Nephron progenitor cell (in vitro differentiated cells): ENCODE measurements at regions not wholly inside any gene's neighbourhood (a gene's known extent, or its start where the extent isn't known, plus 50 kb on each side); places are given as distances from the start of the nearest gene placed in this dataset.
"Not testable (repeated sequence)": the region's sequence is repeated elsewhere in the genome, so short reads cannot be mapped to it uniquely, and the experiment has no call there.

Source experiments
- DNase-seq: peaks from one replicate; pipeline ENCODE4 v3.0.0; 2021
- H3K27ac Mint-ChIP-seq: 2 replicates; pipeline ENCODE4 v1.8.0; 2021; ENCODE audit warnings: mild to moderate bottlenecking, moderate library complexity, mixed read lengths
- H3K27me3 Mint-ChIP-seq: 2 replicates; pipeline ENCODE4 v1.8.0; 2021; ENCODE audit warnings: mild to moderate bottlenecking, low read depth, mixed read lengths; ENCODE audit not compliant: poor library complexity
- H3K36me3 Mint-ChIP-seq: 2 replicates; pipeline ENCODE4 v1.8.0; 2021; ENCODE audit warnings: low read depth, mixed read lengths
- H3K4me1 Mint-ChIP-seq: 2 replicates; pipeline ENCODE4 v1.8.0; 2021; ENCODE audit warnings: mixed read lengths
- H3K4me3 Mint-ChIP-seq: 2 replicates; pipeline ENCODE4 v1.8.0; 2021; ENCODE audit warnings: mild to moderate bottlenecking, moderate library complexity, mixed read lengths
- H3K9me3 Mint-ChIP-seq: 2 replicates; pipeline ENCODE4 v1.8.0; 2021; ENCODE audit warnings: mild to moderate bottlenecking, moderate library complexity, mixed read lengths
- CTCF ChIP-seq: fragments of 200-600 bp; sonication (generic); IDR thresholded peaks from 2 replicates; pipeline ENCODE4 v1.5.0; 2021; ENCODE audit warnings: antibody characterized with exemption

- Mint-ChIP-seq H3K27me3 (peaks cover 8% of the 10 kb centered on the region), H3K27ac (no peak overlapping the region), H3K9me3 (peaks cover 6% of the 10 kb centered on the region), H3K36me3 (no peaks in the 10 kb centered on the region), H3K4me1 (no peaks in the 10 kb centered on the region), H3K4me3 (no peak overlapping the region)
- no peak for TF ChIP-seq CTCF
- no peak for DNase-seq
Measured at GRCh38 chr12:27133022-27133590, 50.7 kb upstream of the C12orf71 start.

GRCh38 chr12:27140478-27140969, 58.1 kb upstream of the C12orf71 start:
- no peak overlapping the region for H3K27ac Mint-ChIP-seq
- no peak for TF ChIP-seq CTCF
- H3K27me3 Mint-ChIP-seq, result no peaks in the 10 kb centered on the region
- no peak for DNase-seq
- H3K9me3 Mint-ChIP-seq, result peaks cover 7% of the 10 kb centered on the region
- no peak overlapping the region for H3K4me3 Mint-ChIP-seq
- H3K36me3 Mint-ChIP-seq, result no peaks in the 10 kb centered on the region
- no peaks in the 10 kb centered on the region for H3K4me1 Mint-ChIP-seq

- Mint-ChIP-seq H3K27ac (no peak overlapping the region), H3K27me3 (no peaks in the 10 kb centered on the region), H3K4me1 (no peaks in the 10 kb centered on the region), H3K36me3 (no peaks in the 10 kb centered on the region), H3K9me3 (peaks cover 3% of the 10 kb centered on the region), H3K4me3 (no peak overlapping the region)
- peak; percentile 61 for DNase-seq
- peak; percentile 71 for TF ChIP-seq CTCF
Measured at GRCh38 chr12:27142101-27142721, 59.8 kb upstream of the C12orf71 start.

GRCh38 chr12:27143256-27144069, 61.1 kb upstream of the C12orf71 start:
- Mint-ChIP-seq H3K27ac (no peak overlapping the region), H3K9me3 (no peaks in the 10 kb centered on the region), H3K27me3 (no peaks in the 10 kb centered on the region), H3K4me1 (no peaks in the 10 kb centered on the region), H3K36me3 (no peaks in the 10 kb centered on the region), H3K4me3 (no peak overlapping the region)
- DNase-seq, result no peak
- TF ChIP-seq CTCF, result no peak

- not testable (repeated sequence) for H3K9me3 Mint-ChIP-seq, DNase-seq, H3K27me3 Mint-ChIP-seq, H3K27ac Mint-ChIP-seq, H3K4me3 Mint-ChIP-seq, H3K4me1 Mint-ChIP-seq, H3K36me3 Mint-ChIP-seq
Measured at GRCh38 chr12:27145725-27146124, 63.3 kb upstream of the C12orf71 start.

GRCh38 chr12:27148373-27148772, 66.0 kb upstream of the C12orf71 start:
- no peaks in the 10 kb centered on the region for H3K4me1 Mint-ChIP-seq
- H3K27ac Mint-ChIP-seq, result no peak overlapping the region
- no peak for TF ChIP-seq CTCF
- no peak for DNase-seq
- H3K9me3 Mint-ChIP-seq, result no peaks in the 10 kb centered on the region
- H3K4me3 Mint-ChIP-seq, result no peak overlapping the region
- no peaks in the 10 kb centered on the region for H3K36me3 Mint-ChIP-seq
- H3K27me3 Mint-ChIP-seq, result peaks cover 6% of the 10 kb centered on the region
